ENCODE measurements at regions not wholly inside any gene's neighbourhood (a gene's known extent, or its start where the extent isn't known, plus 50 kb on each side); places are given as distances from the start of the nearest gene placed in this dataset.

GRCh38 chr13:85445534-85445933 lies 353.7 kb downstream of the SLITRK6 start:
- no peak for DNase-seq

GRCh38 chr13:85441975-85442374 lies 357.2 kb downstream of the SLITRK6 start:
- DNase-seq = no peak

GRCh38 chr13:85441364-85441763 lies 357.9 kb downstream of the SLITRK6 start:
- no peak for DNase-seq

- DNase-seq = no peak
Observed at GRCh38 chr13:85436029-85436428, 363.2 kb downstream of the SLITRK6 start.

GRCh38 chr13:85434927-85435326 lies 364.3 kb downstream of the SLITRK6 start:
- no peak for DNase-seq

GRCh38 chr13:85432881-85433280 lies 366.3 kb downstream of the SLITRK6 start:
- no peak for DNase-seq

GRCh38 chr13:85431720-85432119 lies 367.5 kb downstream of the SLITRK6 start:
- DNase-seq = no peak

- DNase-seq = no peak
Observed at GRCh38 chr13:85430216-85430794, 368.9 kb downstream of the SLITRK6 start.

GRCh38 chr13:85427416-85427815 lies 371.8 kb downstream of the SLITRK6 start:
- no peak for DNase-seq

- no peak for DNase-seq
Observed at GRCh38 chr13:85420136-85420535, 379.1 kb downstream of the SLITRK6 start.

- DNase-seq = no peak
Observed at GRCh38 chr13:85419611-85420010, 379.6 kb downstream of the SLITRK6 start.

- DNase-seq = no peak
Observed at GRCh38 chr13:85417807-85418206, 381.4 kb downstream of the SLITRK6 start.

- no peak for DNase-seq
Observed at GRCh38 chr13:85413664-85414063, 385.6 kb downstream of the SLITRK6 start.

- no peak for DNase-seq
Observed at GRCh38 chr13:85412448-85412847, 386.8 kb downstream of the SLITRK6 start.

GRCh38 chr13:85411591-85411990 lies 387.6 kb downstream of the SLITRK6 start:
- no peak for DNase-seq

GRCh38 chr13:85408415-85408814 lies 390.8 kb downstream of the SLITRK6 start:
- DNase-seq = no peak

GRCh38 chr13:85406269-85406975 lies 392.8 kb downstream of the SLITRK6 start:
- no peak for DNase-seq

GRCh38 chr13:85405316-85405897 lies 393.8 kb downstream of the SLITRK6 start:
- DNase-seq = no peak

- DNase-seq = no peak
Observed at GRCh38 chr13:85386424-85386823, 412.8 kb downstream of the SLITRK6 start.

GRCh38 chr13:85383291-85383690 lies 415.9 kb downstream of the SLITRK6 start:
- no peak for DNase-seq

GRCh38 chr13:85381082-85381481 lies 418.1 kb downstream of the SLITRK6 start:
- no peak for DNase-seq

- no peak for DNase-seq
Observed at GRCh38 chr13:85379991-85380390, 419.2 kb downstream of the SLITRK6 start.

- DNase-seq = no peak
Observed at GRCh38 chr13:85379433-85379832, 419.8 kb downstream of the SLITRK6 start.

- no peak for DNase-seq
Observed at GRCh38 chr13:85377783-85378182, 421.4 kb downstream of the SLITRK6 start.

All from T-helper 1 cell (primary cell).